Spleen (tissue), 7 donors: ENCODE measurements at regions not wholly inside any gene's neighbourhood (a gene's known extent, or its start where the extent isn't known, plus 50 kb on each side); places are given as distances from the start of the nearest gene placed in this dataset.

ENCODE experiments used
- POLR2A ChIP-seq, 3 donors: fragments of 450-650 bp; IDR thresholded peaks; one replicate each; pipeline ENCODE4 v1.5.1; 2017; ENCODE audit warnings: antibody characterized with exemption in 3 of 3, mild to moderate bottlenecking in 1 of 3
- POLR2AphosphoS5 ChIP-seq, 3 donors: sonication (generic); formaldehyde crosslinking; IDR thresholded peaks; one replicate each; pipeline ENCODE4 v1.5.1; 2017; ENCODE audit warnings: antibody characterized with exemption in 3 of 3
- TF ChIP-seq, protein P1 (sequence below), 11 experiments: fragments of 200-600 bp in 7 of 11; fragments of 450-650 bp in 4 of 11; sonication (generic) in 4 of 11; IDR thresholded peaks in 8 of 11; conservative IDR thresholded peaks in 3 of 11; 1 replicate in 7 of 11; 2 replicates in 4 of 11; pipeline versions ENCODE4 v1.4.0 to v1.8.0; 2016 to 2021; ENCODE audit warnings: antibody characterized with exemption in 11 of 11, inconsistent platforms in 4 of 11, mild to moderate bottlenecking in 1 of 11
- donor health status: DM: no; HTN: no; CAD: no; lungs with moderate emphysema.
- donor health status: DM: no; HTN: no; CAD: no.
- donor health status: DM: no; HTN: no; CAD: no.

DNA sequence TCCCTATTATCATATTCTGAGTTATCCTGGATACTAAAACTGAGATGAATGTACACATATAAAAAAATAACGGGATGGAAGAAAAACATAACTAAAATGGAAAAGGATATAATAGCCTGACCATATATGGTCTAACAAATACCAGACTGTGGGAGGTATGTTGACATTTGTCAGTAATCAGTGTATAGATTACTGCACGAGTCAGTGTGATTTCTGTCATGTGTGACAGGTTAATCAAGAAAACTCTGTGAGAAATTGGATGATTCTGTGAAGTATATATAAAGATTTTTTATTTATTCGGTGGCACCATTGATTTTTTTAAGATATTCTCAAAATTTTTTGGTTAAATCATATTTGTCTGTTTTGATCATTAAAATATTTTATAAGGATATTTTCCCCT lies 547.3 kb upstream of the B3GALT2 start:
- TF ChIP-seq, protein P1, sequence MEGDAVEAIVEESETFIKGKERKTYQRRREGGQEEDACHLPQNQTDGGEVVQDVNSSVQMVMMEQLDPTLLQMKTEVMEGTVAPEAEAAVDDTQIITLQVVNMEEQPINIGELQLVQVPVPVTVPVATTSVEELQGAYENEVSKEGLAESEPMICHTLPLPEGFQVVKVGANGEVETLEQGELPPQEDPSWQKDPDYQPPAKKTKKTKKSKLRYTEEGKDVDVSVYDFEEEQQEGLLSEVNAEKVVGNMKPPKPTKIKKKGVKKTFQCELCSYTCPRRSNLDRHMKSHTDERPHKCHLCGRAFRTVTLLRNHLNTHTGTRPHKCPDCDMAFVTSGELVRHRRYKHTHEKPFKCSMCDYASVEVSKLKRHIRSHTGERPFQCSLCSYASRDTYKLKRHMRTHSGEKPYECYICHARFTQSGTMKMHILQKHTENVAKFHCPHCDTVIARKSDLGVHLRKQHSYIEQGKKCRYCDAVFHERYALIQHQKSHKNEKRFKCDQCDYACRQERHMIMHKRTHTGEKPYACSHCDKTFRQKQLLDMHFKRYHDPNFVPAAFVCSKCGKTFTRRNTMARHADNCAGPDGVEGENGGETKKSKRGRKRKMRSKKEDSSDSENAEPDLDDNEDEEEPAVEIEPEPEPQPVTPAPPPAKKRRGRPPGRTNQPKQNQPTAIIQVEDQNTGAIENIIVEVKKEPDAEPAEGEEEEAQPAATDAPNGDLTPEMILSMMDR (IDR thresholded peaks at IDR 0.05 in 8 of 11, conservative IDR thresholded peaks at IDR 0.05 in 3 of 11), result no peak
- TF ChIP-seq POLR2A (IDR thresholded peaks at IDR 0.05) (no peak), POLR2AphosphoS5 (IDR thresholded peaks at IDR 0.05) (no peak)
